Liver (tissue), 3 donors: ENCODE measurements at regions not wholly inside any gene's neighbourhood (a gene's known extent, or its start where the extent isn't known, plus 50 kb on each side); places are given as distances from the start of the nearest gene placed in this dataset.

Experiments used
- CTCF ChIP-seq: fragments of 150-350 bp; IDR thresholded peaks from 2 replicates; pipeline ENCODE4 v1.5.1; 2017; ENCODE audit warnings: improper control_type of control experiment, low read depth, low read length; ENCODE audit not compliant: missing input control
- EGR1 ChIP-seq, 2 donors: IDR thresholded peaks; 2 replicates each; pipeline ENCODE4 v1.6.1; 2016 to 2018; ENCODE audit warnings: antibody characterized with exemption in 2 of 2, low read depth in 2 of 2
- GABPA ChIP-seq, 2 donors: IDR thresholded peaks in 1 of 2; conservative IDR thresholded peaks in 1 of 2; 2 replicates each; pipeline ENCODE4 v1.6.1; 2016; ENCODE audit warnings: antibody characterized with exemption in 2 of 2, mild to moderate bottlenecking in 1 of 2, moderate library complexity in 1 of 2
- HNF4G ChIP-seq: IDR thresholded peaks from 2 replicates; pipeline ENCODE4 v1.6.1; 2016; ENCODE audit warnings: antibody characterized with exemption
- JUND ChIP-seq, 2 donors: IDR thresholded peaks; 2 replicates each; pipeline ENCODE4 v1.6.1; 2016; ENCODE audit warnings: antibody characterized with exemption in 2 of 2
- MAX ChIP-seq: IDR thresholded peaks from 2 replicates; pipeline ENCODE4 v1.6.1; 2016; ENCODE audit warnings: antibody characterized with exemption
- RAD21 ChIP-seq, 2 donors: IDR thresholded peaks; 2 replicates each; pipeline ENCODE4 v1.6.1; 2016; ENCODE audit warnings: antibody characterized with exemption in 2 of 2, mild to moderate bottlenecking in 2 of 2
- REST ChIP-seq: IDR thresholded peaks from 2 replicates; pipeline ENCODE4 v1.6.1; 2016; ENCODE audit warnings: antibody characterized with exemption, mild to moderate bottlenecking
- RXRA ChIP-seq, 2 donors: IDR thresholded peaks; 2 replicates each; pipeline ENCODE4 v1.6.1; 2017 to 2018; ENCODE audit warnings: antibody characterized with exemption in 2 of 2, mild to moderate bottlenecking in 1 of 2
- SP1 ChIP-seq: IDR thresholded peaks from 2 replicates; pipeline ENCODE4 v1.6.1; 2018; ENCODE audit warnings: antibody characterized with exemption, mild to moderate bottlenecking
- TAF1 ChIP-seq: conservative IDR thresholded peaks from 2 replicates; pipeline ENCODE4 v1.6.1; 2016; ENCODE audit warnings: antibody characterized with exemption, mild to moderate bottlenecking
- YY1 ChIP-seq: IDR thresholded peaks from 2 replicates; pipeline ENCODE4 v1.6.1; 2016; ENCODE audit warnings: antibody characterized with exemption, mild to moderate bottlenecking
- ZBTB33 ChIP-seq: IDR thresholded peaks from 2 replicates; pipeline ENCODE4 v1.6.1; 2016; ENCODE audit warnings: antibody characterized with exemption
- donor health status: healthy.
- donor health status: healthy.

- TF ChIP-seq CTCF (no peak), GABPA (IDR thresholded peaks at IDR 0.05 in 1 of 2, conservative IDR thresholded peaks at IDR 0.05 in 1 of 2) (no peak), EGR1 (IDR thresholded peaks at IDR 0.05; ENCODE audit: low read depth in 2 of 2) (no peak), JUND (IDR thresholded peaks at IDR 0.05) (no peak), HNF4G (no peak), REST (no peak), ZBTB33 (no peak), RAD21 (IDR thresholded peaks at IDR 0.05) (no peak), YY1 (no peak), MAX (no peak), SP1 (no peak), RXRA (IDR thresholded peaks at IDR 0.05) (no peak), TAF1 (no peak)
Measured at GRCh38 chr17:79544142-79544914, 66.5 kb downstream of the RBFOX3 start.
